HepG2 (cell line): ENCODE measurements at regions not wholly inside any gene's neighbourhood (a gene's known extent, or its start where the extent isn't known, plus 50 kb on each side); places are given as distances from the start of the nearest gene placed in this dataset.

Experiments
- AHDC1 ChIP-seq: sonication (generic); formaldehyde crosslinking; IDR thresholded peaks from 2 replicates; pipeline ENCODE4 v1.5.1; 2020; ENCODE audit warnings: mild to moderate bottlenecking, missing genetic modification reagents, borderline replicate concordance
- ARID2 ChIP-seq: sonication (generic); formaldehyde crosslinking; IDR thresholded peaks from 2 replicates; pipeline ENCODE4 v1.8.1; 2022; ENCODE audit warnings: mild to moderate bottlenecking, missing genetic modification reagents, borderline replicate concordance
- EEA1 ChIP-seq: sonication (generic); formaldehyde crosslinking; IDR thresholded peaks from 2 replicates; pipeline ENCODE4 v1.5.1; 2020; ENCODE audit warnings: mild to moderate bottlenecking, missing genetic modification reagents, borderline replicate concordance
- ELK4 ChIP-seq: sonication (generic); formaldehyde crosslinking; IDR thresholded peaks from 2 replicates; pipeline ENCODE4 v1.9.0; 2021; ENCODE audit warnings: missing genetic modification reagents, borderline replicate concordance
- ETV5 ChIP-seq: IDR thresholded peaks from 2 replicates; pipeline ENCODE4 v1.6.1; 2018; ENCODE audit warnings: missing biosample characterization, missing genetic modification reagents, inconsistent platforms, borderline replicate concordance
- KAT2B ChIP-seq: fragments of 150-350 bp; IDR thresholded peaks from 2 replicates; pipeline ENCODE4 v1.6.1; 2014; ENCODE audit warnings: low read depth, low read length, borderline replicate concordance
- REL ChIP-seq: sonication (generic); formaldehyde crosslinking; conservative IDR thresholded peaks from 2 replicates; pipeline ENCODE4 v1.8.0; 2022; ENCODE audit warnings: mild to moderate bottlenecking, missing genetic modification reagents, moderate library complexity
- ZMYM4 ChIP-seq: sonication (generic); formaldehyde crosslinking; IDR thresholded peaks from 2 replicates; pipeline ENCODE4 v1.8.1; 2023; ENCODE audit warnings: mild to moderate bottlenecking, missing genetic modification reagents
- ZNF414 ChIP-seq: sonication (generic); formaldehyde crosslinking; IDR thresholded peaks from 2 replicates; pipeline ENCODE4 v1.5.0; 2020; ENCODE audit warnings: missing genetic modification reagents

- TF ChIP-seq AHDC1, result no peak
- TF ChIP-seq ELK4, result no peak
- TF ChIP-seq REL (CRISPR knock-in tag), result no peak
- TF ChIP-seq ETV5 (CRISPR knock-in tag), result no peak
- TF ChIP-seq EEA1 (CRISPR knock-in tag), result no peak
- no peak for TF ChIP-seq ARID2 (CRISPR knock-in tag)
- TF ChIP-seq ZMYM4 (CRISPR knock-in tag), result no peak
- TF ChIP-seq KAT2B, result no peak
- TF ChIP-seq ZNF414, result no peak
Measured at GRCh38 chrX:97907791-97908190, 1024.1 kb downstream of the RPA4 start (continued).
